Left ventricle myocardium inferior (tissue), 1 donor: ENCODE measurements at regions not wholly inside any gene's neighbourhood (a gene's known extent, or its start where the extent isn't known, plus 50 kb on each side); places are given as distances from the start of the nearest gene placed in this dataset.

Experiments used
- DNase-seq: peaks from one replicate; pipeline ENCODE4 v3.0.0-alpha.2; 2020
- H3K27ac ChIP-seq: fragments of 200-600 bp; replicated peaks from 2 replicates; pipeline ENCODE4 v1.8.0; 2021
- H3K27me3 ChIP-seq: fragments of 200-600 bp; 2 replicates; pipeline ENCODE4 v1.8.0; 2021; ENCODE audit warnings: low read depth
- H3K36me3 ChIP-seq: fragments of 200-600 bp; 2 replicates; pipeline ENCODE4 v1.8.0; 2021
- H3K4me1 ChIP-seq: fragments of 200-600 bp; 2 replicates; pipeline ENCODE4 v1.8.0; 2021
- H3K4me3 ChIP-seq: fragments of 200-600 bp; 2 replicates; pipeline ENCODE4 v1.8.0; 2021; ENCODE audit warnings: mild to moderate bottlenecking, moderate library complexity
- H3K9me3 ChIP-seq: fragments of 200-600 bp; replicated peaks from 2 replicates; pipeline ENCODE4 v1.8.0; 2021
- intact Hi-C: fragments of 100-400 bp; cut with micrococcal nuclease; formaldehyde crosslinking; loops from one replicate; pipeline ENCODE4 v1.11.0; 2022
- TF ChIP-seq, protein P1 (sequence below): fragments of 200-600 bp; IDR thresholded peaks from 2 replicates; pipeline ENCODE4 v1.8.0; 2021; ENCODE audit warnings: antibody characterized with exemption, mild to moderate bottlenecking, borderline replicate concordance
- donor health status: DM: no; HTN: yes; CAD: no; lungs with severe emphysema.

DNA sequence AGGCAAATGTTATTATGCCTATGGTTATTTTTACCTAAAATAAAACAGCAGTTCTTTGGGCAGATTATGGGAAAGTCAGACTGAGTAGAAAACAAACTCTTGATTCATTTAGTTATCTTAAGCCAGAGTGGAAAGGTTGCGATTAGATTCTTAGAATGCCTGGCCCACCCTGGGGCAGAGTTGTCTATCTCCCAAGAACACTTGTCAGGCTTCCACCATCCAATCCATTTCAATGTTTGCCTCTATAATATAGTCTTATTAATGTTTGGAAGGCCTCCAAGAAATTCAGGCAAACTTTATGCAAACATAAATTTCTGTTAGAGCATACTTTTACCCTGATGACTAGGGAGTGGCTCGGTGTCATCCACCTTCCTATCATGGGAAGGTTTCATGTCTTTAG lies 207.0 kb downstream of the SLITRK6 start:
- Histone ChIP-seq H3K27me3 (no peaks in the 10 kb centered on the region), H3K4me1 (no peaks in the 10 kb centered on the region), H3K9me3 (peaks cover 10% of the 10 kb centered on the region), H3K4me3 (no peak overlapping the region), H3K36me3 (no peaks in the 10 kb centered on the region), H3K27ac (no peak overlapping the region)
- no peak for DNase-seq
- TF ChIP-seq, protein P1, sequence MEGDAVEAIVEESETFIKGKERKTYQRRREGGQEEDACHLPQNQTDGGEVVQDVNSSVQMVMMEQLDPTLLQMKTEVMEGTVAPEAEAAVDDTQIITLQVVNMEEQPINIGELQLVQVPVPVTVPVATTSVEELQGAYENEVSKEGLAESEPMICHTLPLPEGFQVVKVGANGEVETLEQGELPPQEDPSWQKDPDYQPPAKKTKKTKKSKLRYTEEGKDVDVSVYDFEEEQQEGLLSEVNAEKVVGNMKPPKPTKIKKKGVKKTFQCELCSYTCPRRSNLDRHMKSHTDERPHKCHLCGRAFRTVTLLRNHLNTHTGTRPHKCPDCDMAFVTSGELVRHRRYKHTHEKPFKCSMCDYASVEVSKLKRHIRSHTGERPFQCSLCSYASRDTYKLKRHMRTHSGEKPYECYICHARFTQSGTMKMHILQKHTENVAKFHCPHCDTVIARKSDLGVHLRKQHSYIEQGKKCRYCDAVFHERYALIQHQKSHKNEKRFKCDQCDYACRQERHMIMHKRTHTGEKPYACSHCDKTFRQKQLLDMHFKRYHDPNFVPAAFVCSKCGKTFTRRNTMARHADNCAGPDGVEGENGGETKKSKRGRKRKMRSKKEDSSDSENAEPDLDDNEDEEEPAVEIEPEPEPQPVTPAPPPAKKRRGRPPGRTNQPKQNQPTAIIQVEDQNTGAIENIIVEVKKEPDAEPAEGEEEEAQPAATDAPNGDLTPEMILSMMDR, result no peak
- intact Hi-C loops, result no loop called here

DNA sequence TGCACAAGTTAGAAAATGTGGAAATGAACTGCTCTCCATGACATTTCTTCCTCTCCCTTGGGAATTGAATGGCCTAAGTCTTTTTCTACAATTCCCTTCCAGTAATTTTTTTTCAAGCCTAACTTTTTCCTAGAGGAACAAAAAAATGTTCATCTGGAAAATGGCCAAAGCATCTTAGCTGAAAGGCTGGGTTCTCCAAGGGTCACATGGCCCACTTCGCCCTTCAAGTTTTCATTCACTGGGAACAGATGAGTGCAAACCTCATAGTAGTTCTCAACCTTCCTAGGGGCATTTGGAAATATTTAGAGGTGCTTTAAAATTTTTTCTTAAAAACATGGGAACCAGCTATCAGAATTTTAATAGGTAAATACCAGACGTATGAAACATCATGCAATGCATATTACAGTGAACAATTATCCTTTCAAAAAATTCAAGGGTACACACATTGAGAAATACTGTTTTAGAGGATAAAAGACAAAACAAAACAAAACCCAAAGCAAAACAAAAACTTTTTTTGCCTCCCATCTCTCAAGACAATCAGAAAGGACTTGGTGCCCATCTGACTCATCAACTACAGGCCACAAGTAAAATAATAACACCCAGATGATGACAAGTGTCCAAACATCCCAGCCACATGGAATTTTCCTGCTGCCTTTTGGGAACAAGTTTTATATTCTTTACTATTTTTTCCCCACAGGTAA lies 208.8 kb downstream of the SLITRK6 start:
- H3K36me3 ChIP-seq, result no peaks in the 10 kb centered on the region
- DNase-seq, result no peak
- no peak overlapping the region for H3K27ac ChIP-seq
- intact Hi-C loops, result no loop called here
- H3K9me3 ChIP-seq, result peaks cover 22% of the 10 kb centered on the region
- H3K4me1 ChIP-seq, result no peaks in the 10 kb centered on the region
- TF ChIP-seq, protein P1, result no peak
- no peaks in the 10 kb centered on the region for H3K27me3 ChIP-seq
- no peak overlapping the region for H3K4me3 ChIP-seq

DNA sequence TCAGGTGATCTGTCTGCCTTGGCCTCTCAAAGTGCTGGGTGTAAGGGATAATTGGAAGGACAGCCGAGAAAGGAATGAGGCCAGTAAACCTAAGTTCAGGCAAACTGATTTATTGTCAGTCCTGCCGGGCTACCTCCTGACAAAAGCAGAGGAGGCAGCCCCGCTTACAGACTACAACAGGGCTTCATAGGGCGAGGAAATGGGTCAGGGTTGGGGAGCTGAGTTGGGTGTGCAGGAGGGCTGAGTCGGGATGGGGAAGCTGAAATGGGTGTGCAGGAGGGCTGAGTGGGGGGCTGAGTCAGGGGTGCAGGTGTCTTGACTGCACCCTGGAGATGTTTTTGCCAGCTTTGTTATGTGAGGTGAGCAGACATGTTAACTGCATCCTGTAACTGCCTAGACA lies 210.2 kb downstream of the SLITRK6 start:
- Histone ChIP-seq H3K36me3 (no peaks in the 10 kb centered on the region), H3K27ac (no peak overlapping the region), H3K4me1 (no peaks in the 10 kb centered on the region), H3K27me3 (no peaks in the 10 kb centered on the region), H3K4me3 (no peak overlapping the region), H3K9me3 (peaks cover 30% of the 10 kb centered on the region)
- no peak for DNase-seq
- intact Hi-C loops, result loop anchor here (2.0 kb wide), 1 partner anchor 46 kb away; no protein-coding TSS in a partner anchor
- TF ChIP-seq, protein P1, result no peak

GRCh38 chr13:85588359-85588758 lies 210.9 kb downstream of the SLITRK6 start:
- no peak for DNase-seq
- H3K36me3 ChIP-seq, result no peaks in the 10 kb centered on the region
- TF ChIP-seq, protein P1, result no peak
- peaks cover 30% of the 10 kb centered on the region for H3K9me3 ChIP-seq
- no peak overlapping the region for H3K27ac ChIP-seq
- no peak overlapping the region for H3K4me3 ChIP-seq
- no peaks in the 10 kb centered on the region for H3K27me3 ChIP-seq
- no peaks in the 10 kb centered on the region for H3K4me1 ChIP-seq
- intact Hi-C loops, result loop anchor here (2.0 kb wide), 1 partner anchor 46 kb away; no protein-coding TSS in a partner anchor

DNA sequence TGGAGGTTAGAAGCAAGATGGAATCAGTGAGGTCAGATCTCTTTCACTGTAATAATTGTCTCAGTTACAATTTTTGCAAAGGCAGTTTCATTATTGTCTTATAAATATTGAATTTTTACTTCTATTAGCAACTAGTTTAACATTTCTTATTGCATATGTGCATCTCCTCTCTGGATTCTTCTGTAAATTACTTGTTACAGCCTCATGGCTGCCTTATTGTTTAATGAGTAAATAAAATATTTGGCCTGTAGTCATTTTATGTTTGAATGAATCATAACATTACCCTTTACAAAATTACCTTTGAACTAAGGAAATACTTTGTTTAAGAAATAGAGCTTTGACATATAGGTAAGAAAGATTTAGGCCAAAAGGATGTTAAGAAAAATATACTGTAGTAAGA lies 212.4 kb downstream of the SLITRK6 start:
- no peaks in the 10 kb centered on the region for H3K36me3 ChIP-seq
- H3K27me3 ChIP-seq, result no peaks in the 10 kb centered on the region
- TF ChIP-seq, protein P1, result no peak
- no peaks in the 10 kb centered on the region for H3K4me1 ChIP-seq
- H3K9me3 ChIP-seq, result peaks cover 30% of the 10 kb centered on the region
- intact Hi-C loops, result no loop called here
- H3K4me3 ChIP-seq, result no peak overlapping the region
- no peak overlapping the region for H3K27ac ChIP-seq
- no peak for DNase-seq
